RWPE1 (cell line): ENCODE measurements at regions not wholly inside any gene's neighbourhood (a gene's known extent, or its start where the extent isn't known, plus 50 kb on each side); places are given as distances from the start of the nearest gene placed in this dataset.
"Not testable (repeated sequence)": the region's sequence is repeated elsewhere in the genome, so short reads cannot be mapped to it uniquely, and the experiment has no call there.

ENCODE experiments used
- CTCF ChIA-PET: fragments of 350-600 bp; sonication (Branson Sonifier 250); formaldehyde crosslinking; extraction: SDS; loops from one replicate; lab custom pipeline; 2021; lab: Yijun Ruan, JAX
- POLR2A ChIA-PET: fragments of 400-600 bp; formaldehyde crosslinking; extraction: SDS; loops from one replicate; lab custom pipeline; 2020; ENCODE audit warnings: antibody characterized with exemption; ENCODE audit not compliant: low non-redundant PET; lab: Yijun Ruan, JAX
- DNase-seq: peaks from one replicate; pipeline ENCODE4 v3.0.0; 2012; ENCODE audit warnings: low spot score
- H3K27ac ChIP-seq: fragments of 450-650 bp; 2 replicates; pipeline ENCODE4 v1.5.1; 2017
- CTCF ChIP-seq: fragments of 450-650 bp; conservative IDR thresholded peaks from 2 replicates; pipeline ENCODE4 v1.5.1; 2017; ENCODE audit warnings: low read depth, mild to moderate bottlenecking

GRCh38 chr14:45799511-45799910, 546.5 kb upstream of the MIS18BP1 start:
- ChIA-PET CTCF (no interaction called here), POLR2A (no interaction called here)
- no peak for TF ChIP-seq CTCF
- no peak for DNase-seq
- no peak overlapping the region for H3K27ac ChIP-seq

GRCh38 chr14:45798659-45799058, 545.7 kb upstream of the MIS18BP1 start:
- ChIA-PET POLR2A (no interaction called here), CTCF (no interaction called here)
- H3K27ac ChIP-seq = no peak overlapping the region
- TF ChIP-seq CTCF = no peak
- DNase-seq = no peak

- CTCF ChIA-PET, POLR2A ChIA-PET, H3K27ac ChIP-seq, DNase-seq: not testable (repeated sequence)
Measured at GRCh38 chr14:45796006-45796405, 543.0 kb upstream of the MIS18BP1 start.

GRCh38 chr14:45793081-45793480, 540.1 kb upstream of the MIS18BP1 start:
- no peak for DNase-seq
- no peak overlapping the region for H3K27ac ChIP-seq
- no peak for TF ChIP-seq CTCF
- CTCF ChIA-PET = no interaction called here
- POLR2A ChIA-PET = no interaction called here

- ChIA-PET CTCF (no interaction called here), POLR2A (no interaction called here)
- no peak for TF ChIP-seq CTCF
- H3K27ac ChIP-seq = no peak overlapping the region
- DNase-seq = no peak
Measured at GRCh38 chr14:45790293-45790692, 537.3 kb upstream of the MIS18BP1 start.

- TF ChIP-seq CTCF = no peak
- ChIA-PET CTCF (no interaction called here), POLR2A (no interaction called here)
- H3K27ac ChIP-seq = no peak overlapping the region
- no peak for DNase-seq
Measured at GRCh38 chr14:45787167-45787566, 534.2 kb upstream of the MIS18BP1 start.

GRCh38 chr14:45786266-45786665, 533.3 kb upstream of the MIS18BP1 start:
- TF ChIP-seq CTCF = no peak
- no peak for DNase-seq
- CTCF ChIA-PET = interaction anchor here (0.6 kb wide), 1 partner anchor 121 kb away, joined by 5 read pairs; no protein-coding TSS in a partner anchor
- no peak overlapping the region for H3K27ac ChIP-seq
- POLR2A ChIA-PET = no interaction called here
